H9 (cell line): ENCODE measurements at regions not wholly inside any gene's neighbourhood (a gene's known extent, or its start where the extent isn't known, plus 50 kb on each side); places are given as distances from the start of the nearest gene placed in this dataset.

Source experiments
- DNase-seq: peaks from one replicate; pipeline ENCODE4 v3.0.0-alpha.2; 2017
- H2AFZ ChIP-seq: one replicate; pipeline ENCODE4 v1.6.1; 2013; ENCODE audit warnings: mild to moderate bottlenecking, low read length, control low read depth, moderate library complexity
- H2AK5ac ChIP-seq: 2 replicates; pipeline ENCODE4 v1.6.1; 2013; ENCODE audit warnings: low read length, control low read depth, mixed read lengths; ENCODE audit not compliant: insufficient read length
- H2BK120ac ChIP-seq: one replicate; pipeline ENCODE4 v1.6.1; 2013; ENCODE audit warnings: low read depth, mild to moderate bottlenecking, low read length, control low read depth, inconsistent platforms; ENCODE audit not compliant: poor library complexity, severe bottlenecking
- H2BK12ac ChIP-seq: 2 replicates; pipeline ENCODE4 v1.6.1; 2013; ENCODE audit warnings: low read length, control low read depth, mixed read lengths, low read depth; ENCODE audit not compliant: insufficient read length
- H2BK15ac ChIP-seq: 2 replicates; pipeline ENCODE4 v1.6.1; 2013; ENCODE audit warnings: low read depth, low read length, control low read depth
- H2BK20ac ChIP-seq: one replicate; pipeline ENCODE4 v1.6.1; 2013; ENCODE audit warnings: low read depth, mild to moderate bottlenecking, low read length, control low read depth, inconsistent platforms; ENCODE audit not compliant: poor library complexity, severe bottlenecking
- H2BK5ac ChIP-seq: 2 replicates; pipeline ENCODE4 v1.6.1; 2013; ENCODE audit warnings: low read length, control low read depth, mixed read lengths; ENCODE audit not compliant: insufficient read length
- H3K14ac ChIP-seq: 2 replicates; pipeline ENCODE4 v1.6.1; 2013; ENCODE audit warnings: low read length, control low read depth; ENCODE audit not compliant: insufficient read depth
- H3K18ac ChIP-seq: 2 replicates; pipeline ENCODE4 v1.6.1; 2013; ENCODE audit warnings: low read depth, mild to moderate bottlenecking, mixed read lengths, low read length, control low read depth; ENCODE audit not compliant: insufficient read length
- H3K23ac ChIP-seq: 2 replicates; pipeline ENCODE4 v1.6.1; 2013; ENCODE audit warnings: low read length, control low read depth, mixed read lengths, low read depth; ENCODE audit not compliant: insufficient read length
- H3K23me2 ChIP-seq: 2 replicates; pipeline ENCODE4 v1.6.1; 2013; ENCODE audit warnings: low read depth, mild to moderate bottlenecking, mixed read lengths, low read length, control low read depth; ENCODE audit not compliant: insufficient read length, poor library complexity, severe bottlenecking
- H3K27ac ChIP-seq: 2 replicates; pipeline ENCODE4 v1.5.1; 2013; ENCODE audit warnings: low read length, control low read depth, mixed read lengths, low read depth; ENCODE audit not compliant: insufficient read length
- H3K27me3 ChIP-seq: 2 replicates; pipeline ENCODE4 v1.6.1; 2013; ENCODE audit warnings: low read length, control low read depth, inconsistent platforms; ENCODE audit not compliant: insufficient read depth
- H3K4ac ChIP-seq: 2 replicates; pipeline ENCODE4 v1.6.1; 2013; ENCODE audit warnings: low read depth, mild to moderate bottlenecking, control low read depth, inconsistent platforms, low read length, moderate library complexity
- H3K4me1 ChIP-seq: 2 replicates; pipeline ENCODE4 v1.6.1; 2013; ENCODE audit warnings: low read length, control low read depth, inconsistent platforms; ENCODE audit not compliant: insufficient read depth
- H3K4me2 ChIP-seq: 2 replicates; pipeline ENCODE4 v1.6.1; 2013; ENCODE audit warnings: low read length, control low read depth, mixed read lengths; ENCODE audit not compliant: insufficient read length, insufficient read depth
- H3K56ac ChIP-seq: 2 replicates; pipeline ENCODE4 v1.6.1; 2013; ENCODE audit warnings: low read depth, mild to moderate bottlenecking, mixed read lengths, low read length, control low read depth; ENCODE audit not compliant: insufficient read length
- H3K79me1 ChIP-seq: 2 replicates; pipeline ENCODE4 v1.6.1; 2013; ENCODE audit warnings: low read depth, mild to moderate bottlenecking, moderate library complexity, low read length, control low read depth, inconsistent platforms; ENCODE audit not compliant: insufficient read depth, poor library complexity, severe bottlenecking
- H3K79me2 ChIP-seq: 2 replicates; pipeline ENCODE4 v1.6.1; 2013; ENCODE audit warnings: low read length, control low read depth, inconsistent platforms; ENCODE audit not compliant: insufficient read depth
- H3K9ac ChIP-seq: 2 replicates; pipeline ENCODE4 v1.6.1; 2013; ENCODE audit warnings: low read length, control low read depth, mixed read lengths; ENCODE audit not compliant: insufficient read length; ENCODE audit errors: extremely low read depth
- H3K9me3 ChIP-seq: one replicate; pipeline ENCODE4 v1.6.1; 2013; ENCODE audit warnings: low read depth, low read length, inconsistent platforms; ENCODE audit not compliant: control insufficient read depth
- H3T11ph ChIP-seq: one replicate; pipeline ENCODE4 v1.6.1; 2013; ENCODE audit warnings: mild to moderate bottlenecking, low read length, control low read depth, inconsistent platforms
- H4K20me1 ChIP-seq: one replicate; pipeline ENCODE4 v1.6.1; 2013; ENCODE audit not compliant: control insufficient read depth, insufficient read length, insufficient read depth
- H4K5ac ChIP-seq: 2 replicates; pipeline ENCODE4 v1.6.1; 2013; ENCODE audit warnings: low read depth, mild to moderate bottlenecking, mixed read lengths, low read length, control low read depth; ENCODE audit not compliant: insufficient read length
- H4K8ac ChIP-seq: replicated peaks from 2 replicates; pipeline ENCODE4 v1.6.1; 2013; ENCODE audit warnings: low read length, control low read depth, mixed read lengths, low read depth; ENCODE audit not compliant: insufficient read length
- H4K91ac ChIP-seq: 2 replicates; pipeline ENCODE4 v1.6.1; 2013; ENCODE audit warnings: low read depth, mild to moderate bottlenecking, moderate library complexity, mixed read lengths, low read length, control low read depth; ENCODE audit not compliant: insufficient read length
- H3K27ac Mint-ChIP-seq, 3 experiments: 2 replicates in 2 of 3; 3 replicates in 1 of 3; pipeline ENCODE4 v1.8.0; 2020 to 2021; ENCODE audit warnings: mixed read lengths in 3 of 3, mild to moderate bottlenecking in 1 of 3, moderate library complexity in 1 of 3
- H3K27me3 Mint-ChIP-seq: 2 replicates; pipeline ENCODE4 v1.8.0; 2021; ENCODE audit warnings: low read depth, mild to moderate bottlenecking, moderate library complexity, mixed read lengths
- H3K36me3 Mint-ChIP-seq, 3 experiments: 2 replicates in 2 of 3; 3 replicates in 1 of 3; pipeline ENCODE4 v1.8.0; 2020 to 2021; ENCODE audit warnings: low read depth in 3 of 3, mixed read lengths in 3 of 3; ENCODE audit not compliant: insufficient read depth in 1 of 3
- H3K4me1 Mint-ChIP-seq, 2 experiments: 2 replicates each; pipeline ENCODE4 v1.8.0; 2020; ENCODE audit warnings: mixed read lengths in 2 of 2
- H3K4me3 Mint-ChIP-seq, 2 experiments: 2 replicates in 1 of 2; 3 replicates in 1 of 2; pipeline ENCODE4 v1.8.0; 2020 to 2021; ENCODE audit warnings: mild to moderate bottlenecking in 2 of 2, mixed read lengths in 2 of 2, moderate library complexity in 1 of 2
- H3K9me3 Mint-ChIP-seq, 2 experiments: 2 replicates in 1 of 2; 3 replicates in 1 of 2; pipeline ENCODE4 v1.8.0; 2020; ENCODE audit warnings: mild to moderate bottlenecking in 2 of 2, mixed read lengths in 2 of 2, moderate library complexity in 1 of 2
- CTCF ChIP-seq: fragments of 200-600 bp; sonication (generic); conservative IDR thresholded peaks from 3 replicates; pipeline ENCODE4 v1.8.0; 2021; ENCODE audit warnings: antibody characterized with exemption, mild to moderate bottlenecking
- WGBS: extraction: QIAGEN DNeasy Blood & Tissue Kit; methylation state at CpG from one replicate; pipeline ENCODE4 v1.1.7; 2013; ENCODE audit warnings: missing lambda C conversion rate, low lambda C conversion rate, mixed read lengths; ENCODE audit not compliant: insufficient read length; ENCODE audit errors: extremely low coverage; 5-methylcytosine and 5-hydroxymethylcytosine counted together

- H4K8ac ChIP-seq: no peak overlapping the region
- no peak overlapping the region for H3K27ac Mint-ChIP-seq
- no peak overlapping the region for H3K23ac ChIP-seq
- H2BK20ac ChIP-seq: no peak overlapping the region
- H3K27ac ChIP-seq: no peak overlapping the region
- no peaks in the 10 kb centered on the region for H4K20me1 ChIP-seq
- no peak for DNase-seq
- H3K79me1 ChIP-seq: no peaks in the 10 kb centered on the region
- no peak overlapping the region for H3K18ac ChIP-seq
- no peak overlapping the region for H4K5ac ChIP-seq
- no peaks in the 10 kb centered on the region; a peak in 2 of 7 replicates for H3K36me3 Mint-ChIP-seq
- no peak overlapping the region for H2BK5ac ChIP-seq
- no peaks in the 10 kb centered on the region for H3K27me3 ChIP-seq
- peaks cover 2% of the 10 kb centered on the region for H3K27me3 Mint-ChIP-seq
- H2BK120ac ChIP-seq: no peak overlapping the region
- H3K9me3 ChIP-seq: no peaks in the 10 kb centered on the region
- H3K4ac ChIP-seq: no peak overlapping the region
- TF ChIP-seq CTCF: no peak
- no peak overlapping the region for H3K9ac ChIP-seq
- H3K4me1 ChIP-seq: no peaks in the 10 kb centered on the region; the same call in 1 of the 2 replicates
- no peak overlapping the region for H2BK12ac ChIP-seq
- H3T11ph ChIP-seq: no peak overlapping the region
- H3K9me3 Mint-ChIP-seq: peaks cover 0 to 3% of the 10 kb centered on the region in 2 experiments; a peak in 1 of 5 replicates
- no peak overlapping the region for H3K4me3 Mint-ChIP-seq
- no peak overlapping the region for H2AK5ac ChIP-seq
- H3K4me1 Mint-ChIP-seq: peaks cover 18 to 28% of the 10 kb centered on the region in 2 experiments
- no peak overlapping the region for H3K56ac ChIP-seq
- H4K91ac ChIP-seq: no peak overlapping the region
- no peak overlapping the region for H3K4me2 ChIP-seq
- no CpG with 5 or more reads among the region's 4 CpGs for WGBS
- H2BK15ac ChIP-seq: no peak overlapping the region
- H3K79me2 ChIP-seq: no peaks in the 10 kb centered on the region
- no peak overlapping the region for H3K14ac ChIP-seq
- no peak overlapping the region for H2AFZ ChIP-seq
- no peaks in the 10 kb centered on the region for H3K23me2 ChIP-seq
Measured at GRCh38 chr16:65662256-65662655, 540.4 kb upstream of the CDH11 start.
